ENCODE measurements at regions not wholly inside any gene's neighbourhood (a gene's known extent, or its start where the extent isn't known, plus 50 kb on each side); places are given as distances from the start of the nearest gene placed in this dataset.

- H3K9me3 ChIP-seq (replicated peaks in 1 of 3) = no peaks in the 10 kb centered on the region
- H3K36me3 ChIP-seq (replicated peaks in 1 of 2) = no peaks in the 10 kb centered on the region
- 56 to 75% (median 67%) methylated on average over 1 of the region's 1 CpG for WGBS, 4 donors
- H3K4me1 ChIP-seq (replicated peaks in 1 of 2) = no peaks in the 10 kb centered on the region
- H3K27me3 ChIP-seq = no peaks in the 10 kb centered on the region
- TF ChIP-seq, protein P1, sequence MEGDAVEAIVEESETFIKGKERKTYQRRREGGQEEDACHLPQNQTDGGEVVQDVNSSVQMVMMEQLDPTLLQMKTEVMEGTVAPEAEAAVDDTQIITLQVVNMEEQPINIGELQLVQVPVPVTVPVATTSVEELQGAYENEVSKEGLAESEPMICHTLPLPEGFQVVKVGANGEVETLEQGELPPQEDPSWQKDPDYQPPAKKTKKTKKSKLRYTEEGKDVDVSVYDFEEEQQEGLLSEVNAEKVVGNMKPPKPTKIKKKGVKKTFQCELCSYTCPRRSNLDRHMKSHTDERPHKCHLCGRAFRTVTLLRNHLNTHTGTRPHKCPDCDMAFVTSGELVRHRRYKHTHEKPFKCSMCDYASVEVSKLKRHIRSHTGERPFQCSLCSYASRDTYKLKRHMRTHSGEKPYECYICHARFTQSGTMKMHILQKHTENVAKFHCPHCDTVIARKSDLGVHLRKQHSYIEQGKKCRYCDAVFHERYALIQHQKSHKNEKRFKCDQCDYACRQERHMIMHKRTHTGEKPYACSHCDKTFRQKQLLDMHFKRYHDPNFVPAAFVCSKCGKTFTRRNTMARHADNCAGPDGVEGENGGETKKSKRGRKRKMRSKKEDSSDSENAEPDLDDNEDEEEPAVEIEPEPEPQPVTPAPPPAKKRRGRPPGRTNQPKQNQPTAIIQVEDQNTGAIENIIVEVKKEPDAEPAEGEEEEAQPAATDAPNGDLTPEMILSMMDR (IDR thresholded peaks at IDR 0.05) = no peak
- no peak for TF ChIP-seq POLR2A (IDR thresholded peaks at IDR 0.05)
- no peak overlapping the region for H3K4me3 ChIP-seq
- intact Hi-C loops (cut with DNase I) = no loop called here
- H3K27ac ChIP-seq = no peak overlapping the region
- DNase-seq = no peak
Measured at GRCh38 chr4:167918077-167918476, 174.3 kb upstream of the ANXA10 start.

DNA sequence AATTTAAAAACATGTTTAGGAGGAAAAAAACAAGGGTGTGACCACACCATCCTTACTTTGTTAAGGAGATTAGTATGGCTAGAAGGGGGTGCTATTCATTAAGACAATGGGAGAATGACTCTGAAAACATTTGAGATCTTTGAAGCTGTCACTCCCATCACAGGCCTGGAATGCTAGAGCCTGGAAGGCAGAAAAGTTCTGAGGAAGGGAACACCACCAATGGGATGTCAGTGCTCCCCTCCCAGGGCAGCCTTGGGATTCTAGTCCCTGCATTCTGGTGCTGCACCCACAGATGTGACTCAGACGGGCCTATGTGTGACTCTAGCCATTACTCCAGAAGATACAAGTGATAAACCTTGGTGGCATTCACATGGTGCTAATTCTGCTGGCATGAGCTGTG, 162.2 kb upstream of the ANXA10 start:
- Histone ChIP-seq H3K27ac (no peak overlapping the region), H3K4me1 (replicated peaks in 1 of 2) (no peaks in the 10 kb centered on the region), H3K36me3 (replicated peaks in 1 of 2) (no peaks in the 10 kb centered on the region), H3K4me3 (no peak overlapping the region), H3K9me3 (replicated peaks in 1 of 3) (no peaks in the 10 kb centered on the region), H3K27me3 (no peaks in the 10 kb centered on the region)
- intact Hi-C loops (cut with DNase I) = no loop called here
- TF ChIP-seq, protein P1 (IDR thresholded peaks at IDR 0.05) = no peak
- no peak for DNase-seq
- 29 to 67% (median 54%) methylated on average over 1 of the region's 1 CpG for WGBS, 4 donors

DNA sequence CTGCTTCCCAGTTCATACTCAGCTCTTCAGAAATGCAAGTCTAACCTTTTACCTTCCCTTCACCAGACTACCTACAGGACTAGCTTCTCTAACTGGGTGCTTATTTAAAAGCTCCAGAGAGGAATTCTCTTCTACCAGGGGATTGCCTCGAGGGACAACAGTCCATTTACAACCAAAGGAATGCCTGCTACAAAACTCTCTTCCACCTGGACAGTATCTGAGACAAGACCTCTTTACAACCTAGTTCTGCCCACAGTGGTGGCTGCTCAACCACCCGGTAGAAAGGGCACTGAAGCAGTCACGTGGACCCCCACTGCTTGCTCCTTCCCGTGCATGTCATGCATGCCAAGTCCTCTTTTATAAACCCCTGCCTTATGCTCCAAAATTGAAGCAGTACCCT, 158.1 kb upstream of the ANXA10 start:
- intact Hi-C loops (cut with DNase I) = no loop called here
- no peaks in the 10 kb centered on the region for H3K9me3 ChIP-seq (replicated peaks in 1 of 3)
- H3K27me3 ChIP-seq = no peaks in the 10 kb centered on the region
- DNase-seq = no peak
- H3K36me3 ChIP-seq (replicated peaks in 1 of 2) = no peaks in the 10 kb centered on the region
- no peaks in the 10 kb centered on the region for H3K4me1 ChIP-seq (replicated peaks in 1 of 2)
- H3K27ac ChIP-seq = no peak overlapping the region
- no peak overlapping the region for H3K4me3 ChIP-seq
- 57 to 74% (median 58%) methylated on average over 4 of the region's 4 CpGs for WGBS, 4 donors
- TF ChIP-seq, protein P1 (IDR thresholded peaks at IDR 0.05) = no peak
- no peak for TF ChIP-seq POLR2A (IDR thresholded peaks at IDR 0.05)

GRCh38 chr4:167939863-167940616, 152.3 kb upstream of the ANXA10 start:
- H3K4me3 ChIP-seq = no peak overlapping the region
- intact Hi-C loops (cut with DNase I) = no loop called here
- TF ChIP-seq, protein P1 (IDR thresholded peaks at IDR 0.05) = no peak
- no peak for TF ChIP-seq POLR2A (IDR thresholded peaks at IDR 0.05)
- 64 to 71% (median 69%) methylated on average over 10 of the region's 10 CpGs for WGBS, 4 donors
- H3K36me3 ChIP-seq (replicated peaks in 1 of 2) = no peaks in the 10 kb centered on the region
- H3K4me1 ChIP-seq (replicated peaks in 1 of 2) = no peaks in the 10 kb centered on the region
- H3K9me3 ChIP-seq (replicated peaks in 1 of 3) = no peaks in the 10 kb centered on the region
- H3K27me3 ChIP-seq = no peaks in the 10 kb centered on the region
- no peak overlapping the region for H3K27ac ChIP-seq
- no peak for DNase-seq

Measured in adrenal gland (tissue), 9 donors.